Coronary artery (tissue), 2 donors: ENCODE measurements at regions not wholly inside any gene's neighbourhood (a gene's known extent, or its start where the extent isn't known, plus 50 kb on each side); places are given as distances from the start of the nearest gene placed in this dataset.

Experiments
- DNase-seq: peaks from one replicate; pipeline ENCODE4 v3.0.0-alpha.2; 2017; ENCODE audit warnings: low spot score
- H3K27ac ChIP-seq, 2 donors: fragments of 200-600 bp; sonication (generic); one replicate each; pipeline ENCODE4 v1.5.1; 2016 to 2019
- H3K4me3 ChIP-seq: fragments of 200-600 bp; sonication (generic); 2 replicates; pipeline ENCODE4 v1.5.1; 2016; ENCODE audit warnings: mild to moderate bottlenecking, moderate library complexity
- TF ChIP-seq, protein P1 (sequence below): fragments of 200-600 bp; sonication (generic); IDR thresholded peaks from one replicate; pipeline ENCODE4 v1.5.1; 2019; ENCODE audit warnings: antibody characterized with exemption

DNA sequence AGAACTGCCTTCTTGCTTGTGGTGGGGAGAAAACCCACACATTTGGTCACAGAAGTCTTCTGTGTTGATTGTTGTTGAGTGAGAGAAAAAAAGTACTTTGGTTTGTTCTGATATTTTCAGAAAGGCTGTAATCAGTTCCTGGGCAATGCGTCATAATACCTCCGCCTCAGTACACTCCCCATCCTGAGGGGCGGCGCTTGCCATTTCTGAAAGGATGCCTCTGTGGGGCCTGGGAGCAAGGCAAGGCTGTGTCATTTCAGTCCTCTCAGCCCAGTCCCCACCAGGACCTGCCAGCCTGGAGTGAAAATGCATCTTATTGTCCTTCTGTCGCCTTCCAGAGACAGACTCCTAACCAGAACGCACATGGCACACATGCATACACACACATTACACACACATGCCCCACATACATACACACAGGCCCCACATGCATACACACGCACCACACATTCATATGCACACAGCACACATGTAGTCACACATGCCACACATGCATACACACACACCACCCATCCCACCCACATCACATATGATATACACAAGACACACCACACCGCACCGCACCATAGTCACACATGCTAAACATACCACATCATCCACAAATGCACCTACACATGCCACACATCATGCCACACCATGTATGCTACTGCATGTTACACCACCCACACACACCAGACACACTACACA is 90.0 kb downstream of the CXCL12 start:
- H3K4me3 ChIP-seq = no peak overlapping the region
- peak overlapping the region; percentile 69 to 74 for H3K27ac ChIP-seq
- TF ChIP-seq, protein P1, sequence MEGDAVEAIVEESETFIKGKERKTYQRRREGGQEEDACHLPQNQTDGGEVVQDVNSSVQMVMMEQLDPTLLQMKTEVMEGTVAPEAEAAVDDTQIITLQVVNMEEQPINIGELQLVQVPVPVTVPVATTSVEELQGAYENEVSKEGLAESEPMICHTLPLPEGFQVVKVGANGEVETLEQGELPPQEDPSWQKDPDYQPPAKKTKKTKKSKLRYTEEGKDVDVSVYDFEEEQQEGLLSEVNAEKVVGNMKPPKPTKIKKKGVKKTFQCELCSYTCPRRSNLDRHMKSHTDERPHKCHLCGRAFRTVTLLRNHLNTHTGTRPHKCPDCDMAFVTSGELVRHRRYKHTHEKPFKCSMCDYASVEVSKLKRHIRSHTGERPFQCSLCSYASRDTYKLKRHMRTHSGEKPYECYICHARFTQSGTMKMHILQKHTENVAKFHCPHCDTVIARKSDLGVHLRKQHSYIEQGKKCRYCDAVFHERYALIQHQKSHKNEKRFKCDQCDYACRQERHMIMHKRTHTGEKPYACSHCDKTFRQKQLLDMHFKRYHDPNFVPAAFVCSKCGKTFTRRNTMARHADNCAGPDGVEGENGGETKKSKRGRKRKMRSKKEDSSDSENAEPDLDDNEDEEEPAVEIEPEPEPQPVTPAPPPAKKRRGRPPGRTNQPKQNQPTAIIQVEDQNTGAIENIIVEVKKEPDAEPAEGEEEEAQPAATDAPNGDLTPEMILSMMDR = no peak
- DNase-seq = no peak

DNA sequence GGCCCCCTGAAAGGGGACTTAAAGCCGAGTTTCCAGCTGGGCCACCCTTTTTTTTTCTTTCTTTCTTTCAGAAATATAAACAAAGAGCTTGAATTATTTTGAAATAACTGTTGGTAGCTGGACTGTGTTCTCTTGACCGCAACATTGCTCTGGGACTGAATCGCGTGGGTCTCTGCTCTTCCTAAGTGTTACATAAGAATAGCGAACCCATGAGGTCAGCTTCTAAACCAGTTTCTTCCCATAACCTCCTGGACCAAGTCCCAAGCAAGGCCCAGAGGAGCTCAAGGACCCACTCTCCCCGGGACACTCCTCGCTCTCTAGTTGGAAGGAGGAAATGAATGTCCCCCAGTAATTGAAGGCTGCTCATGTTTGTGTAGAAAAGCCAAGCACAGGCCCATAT is 91.1 kb downstream of the CXCL12 start:
- Histone ChIP-seq H3K4me3 (no peak overlapping the region), H3K27ac (peak overlapping the region; percentile 69 to 74)
- TF ChIP-seq, protein P1 = no peak
- DNase-seq = no peak

DNA sequence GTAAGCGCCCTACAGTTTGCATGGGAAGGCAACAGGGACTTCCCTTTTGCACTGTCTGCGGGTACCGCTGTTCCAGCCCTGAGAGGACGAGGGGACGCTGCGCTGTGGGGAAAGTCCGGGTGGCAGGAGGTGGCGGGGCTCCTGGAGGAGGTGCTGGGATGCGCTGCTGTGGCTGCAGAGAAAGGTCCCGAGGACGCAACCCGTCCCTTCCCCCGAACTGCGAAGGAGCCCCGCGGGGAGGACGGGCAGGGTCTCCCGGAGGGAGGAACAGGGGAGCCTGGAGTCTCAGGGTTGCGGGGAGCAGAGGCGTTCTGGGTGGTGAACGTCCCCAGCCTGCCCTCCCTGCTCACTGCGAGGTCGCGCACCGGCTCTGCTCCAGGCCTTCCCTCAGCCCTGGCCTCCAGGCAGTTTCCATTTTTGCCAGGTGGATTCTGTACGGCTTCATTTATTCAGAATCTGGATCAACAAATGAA is 91.6 kb downstream of the CXCL12 start:
- DNase-seq = no peak
- TF ChIP-seq, protein P1 = no peak
- Histone ChIP-seq H3K4me3 (peak overlapping the region; percentile 46), H3K27ac (peak overlapping the region; percentile 69 to 74)

DNA sequence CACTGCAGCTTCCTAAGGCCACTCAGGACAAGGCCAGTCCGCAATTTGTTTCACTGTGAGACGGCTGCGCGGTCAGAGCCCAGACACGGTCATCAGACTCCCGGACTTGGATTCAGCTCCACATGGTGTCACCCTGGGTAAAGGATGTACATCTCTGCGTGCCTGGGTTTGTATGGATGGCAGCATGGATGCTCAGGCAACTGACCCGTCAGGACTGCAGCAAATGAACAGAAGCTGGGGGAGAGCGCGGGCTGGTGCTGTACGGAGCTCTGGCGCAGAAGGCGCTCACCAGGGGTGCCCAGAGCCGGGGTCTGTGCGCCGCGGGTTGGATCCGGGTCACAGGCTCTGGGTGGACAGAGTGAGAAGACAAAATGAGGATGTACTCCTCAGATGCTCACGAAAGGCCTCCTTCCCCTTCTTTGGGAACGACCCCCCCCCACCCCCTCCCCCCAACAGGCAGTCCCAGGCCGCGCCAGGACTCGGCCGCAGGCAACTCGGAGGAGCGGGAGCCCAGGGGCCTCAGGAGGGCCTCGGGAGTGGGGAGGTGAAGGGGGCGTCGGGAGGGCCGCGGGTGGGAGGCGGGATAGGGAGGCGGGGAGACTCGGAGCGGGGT is 92.4 kb downstream of the CXCL12 start:
- no peak overlapping the region for H3K27ac ChIP-seq
- TF ChIP-seq, protein P1 = no peak
- H3K4me3 ChIP-seq = no peak overlapping the region
- no peak for DNase-seq

DNA sequence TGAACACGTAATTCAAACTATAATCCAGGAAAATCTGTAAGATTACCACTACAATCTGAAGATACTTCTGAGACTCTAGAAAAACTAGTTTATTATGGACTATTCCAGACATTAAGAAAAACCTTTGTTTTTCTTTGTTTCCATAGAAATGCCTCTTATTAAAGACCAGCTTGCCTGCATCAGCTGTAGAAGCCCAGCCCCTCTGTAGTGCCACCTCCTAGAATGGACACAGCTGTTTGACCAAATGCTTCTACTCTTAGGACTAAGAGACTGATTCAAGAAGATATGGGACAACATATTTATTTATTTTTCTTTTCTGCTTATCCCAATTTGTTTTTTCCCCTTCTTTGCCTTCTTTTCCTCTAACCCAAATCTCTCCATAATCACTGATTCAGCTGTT is 93.8 kb downstream of the CXCL12 start:
- H3K27ac ChIP-seq = no peak overlapping the region
- no peak for DNase-seq
- TF ChIP-seq, protein P1 = no peak
- no peak overlapping the region for H3K4me3 ChIP-seq

DNA sequence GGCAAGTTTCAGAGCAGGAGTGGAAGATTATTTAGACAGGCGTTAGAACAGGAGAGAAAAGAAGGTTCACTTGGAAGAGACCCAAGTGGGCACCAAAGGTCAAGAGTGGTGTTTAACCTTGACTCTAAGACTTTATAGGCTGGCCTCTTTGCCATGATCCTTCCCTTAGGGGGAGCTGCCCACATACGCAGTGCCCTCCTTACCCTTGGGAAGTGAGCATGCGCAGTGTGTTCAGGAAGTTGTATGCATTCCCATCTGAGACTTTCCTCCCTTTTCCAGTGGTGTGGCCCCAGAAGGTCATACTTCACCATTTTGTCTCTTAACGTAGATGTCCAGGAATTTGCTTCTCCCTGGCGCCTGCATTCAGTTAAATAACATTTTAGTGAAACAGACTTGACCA is 95.8 kb downstream of the CXCL12 start:
- no peak for DNase-seq
- H3K27ac ChIP-seq = no peak overlapping the region
- TF ChIP-seq, protein P1 = no peak
- no peak overlapping the region for H3K4me3 ChIP-seq

DNA sequence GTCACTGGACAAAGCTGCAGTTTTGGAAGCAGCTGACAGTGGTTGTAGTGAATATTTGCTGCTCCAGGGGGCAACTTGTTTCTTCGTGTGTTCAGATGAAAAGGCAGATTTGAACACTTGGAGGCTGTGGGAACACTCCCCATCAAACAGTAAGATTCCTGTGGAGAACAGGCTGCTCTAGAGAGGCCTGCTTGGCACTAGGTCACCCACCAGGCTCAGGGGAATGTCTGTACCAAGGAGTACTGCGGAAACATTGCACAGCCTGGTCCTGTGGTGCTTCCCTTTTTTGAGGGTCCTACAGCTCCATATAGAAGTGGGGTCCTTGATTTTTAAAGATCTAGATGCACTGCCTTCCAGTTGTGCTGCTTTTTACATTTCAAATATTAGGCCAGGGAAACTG is 97.5 kb downstream of the CXCL12 start:
- Histone ChIP-seq H3K27ac (no peak overlapping the region), H3K4me3 (no peak overlapping the region)
- TF ChIP-seq, protein P1 = no peak
- no peak for DNase-seq
